ENCODE measurements at regions not wholly inside any gene's neighbourhood (a gene's known extent, or its start where the extent isn't known, plus 50 kb on each side); places are given as distances from the start of the nearest gene placed in this dataset.

DNA sequence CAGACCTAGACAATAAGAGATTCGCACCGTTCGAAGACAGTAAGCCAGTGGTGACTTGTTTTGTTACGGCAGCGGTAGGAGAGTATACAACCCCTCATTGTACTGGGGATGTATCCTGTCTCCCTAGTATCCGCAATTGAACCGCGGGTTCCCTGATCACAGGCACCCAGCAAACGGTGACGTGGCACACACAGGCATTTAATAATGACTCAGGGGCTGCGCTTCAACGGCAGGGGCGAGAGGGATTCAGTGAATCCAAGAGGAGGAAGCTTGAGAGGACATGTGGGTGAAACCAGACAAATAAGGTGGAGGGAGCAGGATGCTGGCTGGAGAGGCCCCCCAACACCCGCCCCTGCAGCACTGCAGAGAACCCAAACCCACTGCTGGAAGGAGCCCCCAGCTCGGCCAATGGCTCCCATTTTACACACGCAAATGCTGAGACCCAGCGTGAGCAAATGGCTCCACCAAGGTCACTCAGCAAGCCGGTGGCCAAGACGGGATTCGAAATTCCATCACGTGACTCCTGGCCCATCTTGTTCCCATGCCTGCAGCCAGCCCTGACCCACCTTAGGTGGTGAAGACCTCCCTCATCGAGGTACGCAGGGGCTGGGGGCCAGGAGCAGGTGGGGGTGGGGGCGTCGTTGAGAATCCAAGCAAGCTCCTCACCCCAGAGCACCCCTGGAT is 149.9 kb downstream of the SYF2 start:
- no peak for DNase-seq (ENCODE audit: low read depth in 3 of 3, low spot score in 1 of 3)

DNA sequence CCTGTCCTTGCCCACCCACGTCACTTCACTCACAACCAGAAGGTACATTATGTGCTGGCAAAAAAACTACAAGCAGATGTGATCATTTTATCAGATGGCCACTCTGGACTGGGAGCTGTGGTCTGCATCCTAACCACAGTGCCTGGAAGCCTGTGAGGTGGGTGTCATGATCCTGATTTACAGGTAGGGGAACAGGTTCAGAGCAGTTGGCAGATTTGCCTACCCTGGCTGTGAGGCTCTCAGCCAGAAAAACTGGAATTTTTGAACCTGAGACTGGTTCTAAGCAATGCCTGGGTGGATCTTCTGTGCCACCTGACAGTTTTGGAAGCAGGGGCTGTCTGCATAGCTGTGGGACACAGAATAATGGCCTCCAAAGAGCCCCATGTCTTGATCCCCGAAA is 150.8 kb downstream of the SYF2 start:
- DNase-seq (ENCODE audit: low read depth in 3 of 3, low spot score in 1 of 3) = no peak

DNA sequence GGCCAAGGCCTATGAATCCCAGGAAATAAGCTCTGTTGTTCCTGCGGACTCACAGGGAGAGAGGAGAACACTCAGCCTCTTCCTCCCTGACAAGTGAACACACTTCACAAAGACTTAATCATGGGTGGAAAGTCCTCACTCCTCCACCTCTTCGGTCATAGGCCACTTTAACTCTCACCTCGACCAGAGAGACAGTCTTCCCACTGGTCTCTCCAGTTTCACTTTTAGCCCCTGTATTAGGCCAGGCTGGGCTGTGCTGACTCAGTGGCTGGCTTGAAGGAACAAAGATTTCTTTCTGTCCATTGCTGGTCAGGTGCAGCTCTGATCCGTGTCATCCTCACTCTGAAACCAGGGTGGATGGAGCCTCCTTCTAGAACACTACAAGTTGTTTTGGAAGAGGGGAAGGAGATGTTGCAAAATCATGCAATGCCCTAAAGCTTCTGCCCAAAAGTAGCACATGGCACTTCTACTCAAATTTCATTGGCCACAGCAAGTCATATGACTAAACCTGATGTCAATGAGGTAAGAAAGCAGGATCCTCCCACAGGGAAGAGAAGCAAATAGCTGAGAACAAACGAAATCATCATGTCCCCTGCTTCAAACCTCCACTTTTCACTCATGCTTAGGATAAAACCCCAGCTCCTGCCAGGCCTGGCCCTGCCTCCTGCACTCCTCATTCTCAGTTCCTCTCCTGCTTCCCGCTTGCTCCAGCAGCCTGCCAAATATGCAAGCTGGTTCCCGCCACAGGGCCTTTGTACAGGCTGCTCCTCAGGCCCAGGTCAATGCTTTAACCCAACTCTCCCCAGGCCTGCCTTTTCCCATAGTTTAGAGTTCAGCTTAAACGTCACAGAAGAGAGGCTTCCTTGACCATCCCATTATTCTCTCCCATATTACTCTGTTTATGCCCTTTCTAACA is 150.5 kb upstream of the RUNX3 start:
- DNase-seq (ENCODE audit: low read depth in 3 of 3, low spot score in 1 of 3) = no peak

GRCh38 chr1:25079048-25079447 is 149.0 kb upstream of the RUNX3 start:
- DNase-seq (ENCODE audit: low read depth in 3 of 3, low spot score in 1 of 3) = no peak

DNA sequence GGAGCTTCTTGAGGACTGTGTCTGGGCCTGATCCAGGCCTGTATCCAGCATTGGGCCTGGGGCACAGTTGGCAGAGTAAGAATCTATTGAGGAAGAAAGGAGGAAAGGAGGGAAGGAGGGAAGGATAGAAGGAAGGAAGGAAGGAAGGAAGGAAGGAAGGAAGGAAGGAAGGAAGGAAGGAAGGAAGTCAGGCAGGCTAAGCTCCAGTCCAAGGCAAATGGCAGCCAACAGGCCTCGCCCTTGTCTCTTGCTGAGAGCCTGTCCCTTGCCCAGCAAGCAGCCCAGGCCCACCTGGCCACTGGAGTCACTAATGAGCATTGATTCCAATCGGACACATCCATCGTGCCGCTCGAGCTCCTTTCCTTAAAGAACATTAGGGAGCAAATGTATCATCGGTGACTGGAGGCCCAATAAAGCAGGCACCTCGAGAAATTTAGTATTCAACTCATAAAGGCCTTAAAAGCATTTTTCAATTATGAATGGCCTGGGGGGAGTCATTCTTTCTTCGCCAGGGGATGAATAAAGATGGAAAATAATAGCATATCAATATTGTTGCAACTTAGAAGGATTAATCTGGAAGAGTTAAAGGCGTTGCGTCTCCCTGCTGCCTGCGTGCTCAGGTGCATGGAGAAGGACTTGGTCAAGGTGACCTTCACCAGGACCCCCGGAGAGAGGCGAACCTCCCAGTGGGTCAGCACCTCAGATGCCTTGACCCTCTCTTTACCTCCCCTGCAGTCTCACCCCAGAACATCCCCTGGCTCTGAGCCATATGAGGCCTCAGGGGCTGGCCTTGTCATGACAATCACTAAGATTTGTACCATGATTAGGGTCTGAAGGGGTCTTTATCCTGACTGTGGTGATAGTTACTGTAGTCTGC is 144.5 kb upstream of the RUNX3 start:
- DNase-seq (ENCODE audit: low read depth in 3 of 3, low spot score in 1 of 3) = no peak

DNA sequence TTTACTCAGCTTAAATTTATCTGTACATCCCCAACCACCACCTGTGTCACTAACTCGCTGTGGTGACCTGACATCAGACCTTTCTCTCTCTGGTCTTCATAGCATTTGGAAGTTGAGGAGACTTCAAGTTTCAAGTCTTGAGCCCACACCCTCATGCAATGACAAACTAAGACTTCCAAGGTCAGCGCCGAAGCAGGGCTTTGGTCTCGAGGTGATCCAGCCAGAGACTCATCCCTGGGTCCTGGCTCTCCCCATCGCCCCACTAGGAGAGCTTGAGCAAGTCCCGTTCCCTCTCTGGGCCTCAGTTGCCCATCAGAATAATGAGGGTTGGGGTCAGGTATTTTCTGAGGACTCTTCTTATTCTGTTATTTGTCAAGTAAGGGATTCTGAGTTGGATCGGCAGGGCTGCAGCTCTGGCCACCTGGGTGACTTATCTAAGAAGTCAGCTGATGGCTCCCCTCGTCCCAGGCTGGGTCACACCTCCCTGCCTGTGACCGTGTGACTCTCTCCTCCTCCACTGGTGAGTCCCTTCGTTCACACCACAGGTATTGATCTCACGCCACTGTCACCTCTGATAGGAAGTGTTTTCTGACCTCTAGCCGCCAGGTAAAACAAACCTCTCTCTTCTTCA is 143.7 kb upstream of the RUNX3 start:
- DNase-seq (ENCODE audit: low read depth in 3 of 3, low spot score in 1 of 3) = no peak

DNA sequence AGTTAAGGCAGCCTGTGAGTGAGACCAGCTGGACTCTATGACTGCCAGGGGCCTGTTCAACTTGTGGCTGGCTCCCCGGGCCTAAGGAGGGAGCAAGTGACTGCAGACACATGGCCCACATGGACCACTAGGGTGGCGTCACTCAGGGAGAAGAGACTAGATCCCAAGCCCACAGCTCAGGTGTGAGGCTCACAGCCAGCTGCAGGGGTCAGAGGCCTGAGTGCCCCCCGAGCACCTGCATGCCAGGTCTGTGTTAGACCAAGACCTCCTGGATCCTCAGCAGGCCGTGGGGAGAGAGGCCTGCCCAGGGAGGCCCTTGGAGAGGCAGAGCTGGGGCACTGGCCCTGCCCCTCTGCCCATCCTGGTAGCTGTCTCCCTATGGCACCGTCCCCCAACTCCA is 142.4 kb upstream of the RUNX3 start:
- DNase-seq (ENCODE audit: low read depth in 3 of 3, low spot score in 1 of 3) = no peak

DNA sequence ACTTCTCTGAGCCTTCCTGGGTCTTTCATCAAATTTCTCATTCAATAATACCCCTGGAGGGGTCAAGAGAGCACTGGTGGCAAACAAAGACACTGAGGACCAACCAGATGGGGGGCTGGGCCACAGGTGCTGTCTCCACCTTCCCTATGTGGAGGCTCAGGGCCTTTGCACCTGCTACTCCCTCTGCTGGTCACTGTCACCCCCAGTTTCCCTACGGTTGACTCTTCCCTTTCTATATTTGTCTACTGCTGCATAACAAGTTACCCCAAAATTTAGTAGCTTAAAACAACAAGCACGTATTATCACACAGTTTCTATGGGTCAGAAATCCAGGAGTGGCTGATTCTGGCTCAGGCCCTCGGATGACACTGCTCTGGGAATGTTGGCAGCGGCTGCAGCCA is 138.8 kb upstream of the RUNX3 start:
- no peak for DNase-seq (ENCODE audit: low read depth in 3 of 3, low spot score in 1 of 3)

- DNase-seq (ENCODE audit: low read depth in 3 of 3, low spot score in 1 of 3) = no peak
Measured at GRCh38 chr1:25068316-25068715, 138.2 kb upstream of the RUNX3 start.

DNA sequence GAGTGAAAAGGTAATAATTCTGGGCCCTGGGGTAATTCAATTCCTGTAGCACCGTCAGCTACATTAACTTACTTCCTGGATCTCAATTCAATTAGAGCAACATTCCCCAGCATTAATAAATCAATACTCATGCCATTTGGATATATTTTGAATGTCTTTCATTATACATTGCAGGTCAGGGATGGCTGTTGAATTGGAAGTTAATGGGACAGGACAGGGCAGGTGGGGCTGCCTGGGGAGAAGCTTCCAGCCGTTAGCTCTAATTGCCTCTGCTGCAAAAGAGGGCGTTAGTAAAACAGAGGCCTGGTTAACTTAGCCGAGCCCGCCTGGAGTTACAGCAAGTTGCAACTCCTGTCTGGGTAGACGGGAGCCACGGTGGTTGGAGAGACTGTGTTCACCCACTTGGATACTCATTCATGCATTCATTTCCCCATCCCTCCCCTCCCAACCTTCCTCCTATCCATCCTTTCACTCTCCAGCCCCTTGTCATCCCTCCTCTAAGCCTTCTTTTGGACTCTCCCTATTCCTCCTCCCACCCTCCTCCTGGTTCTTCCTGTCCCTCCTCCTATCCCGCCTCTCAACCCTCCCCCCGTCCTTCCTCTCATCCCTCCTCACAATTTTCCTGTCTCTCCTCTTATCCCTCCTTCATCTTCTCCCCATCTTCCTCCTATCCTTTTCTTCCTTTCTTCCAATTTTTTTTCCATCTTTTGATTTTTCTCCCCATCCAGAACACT is 137.6 kb upstream of the RUNX3 start:
- DNase-seq (ENCODE audit: low read depth in 3 of 3, low spot score in 1 of 3) = no peak

GRCh38 chr1:25066731-25067517 is 136.8 kb upstream of the RUNX3 start:
- no peak for DNase-seq (ENCODE audit: low read depth in 3 of 3, low spot score in 1 of 3)

- DNase-seq (ENCODE audit: low read depth in 3 of 3, low spot score in 1 of 3) = no peak
Measured at GRCh38 chr1:25066256-25066655, 136.2 kb upstream of the RUNX3 start.

DNA sequence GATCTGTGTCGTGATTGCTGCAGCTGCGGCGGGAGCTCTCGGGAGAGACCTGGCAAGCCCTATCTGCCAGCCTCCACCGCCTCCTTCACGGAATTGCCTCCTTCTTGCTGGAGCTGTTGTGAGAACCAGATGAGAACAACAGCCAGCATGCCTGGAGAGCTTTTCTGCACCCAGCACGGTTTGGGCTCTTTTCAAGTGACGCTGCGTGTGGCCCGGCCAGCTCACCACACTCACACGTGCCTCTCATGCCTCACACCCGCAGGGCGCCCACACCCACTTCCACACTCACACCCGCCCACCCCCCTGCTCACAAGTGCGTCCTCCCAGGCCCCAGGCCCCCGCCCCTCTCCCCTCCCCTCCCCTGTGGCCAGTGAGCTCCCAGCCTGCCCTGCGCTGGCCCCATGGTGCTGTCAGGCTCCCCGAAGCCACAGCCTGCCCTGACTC is 135.7 kb upstream of the RUNX3 start:
- no peak for DNase-seq (ENCODE audit: low read depth in 3 of 3, low spot score in 1 of 3)

DNA sequence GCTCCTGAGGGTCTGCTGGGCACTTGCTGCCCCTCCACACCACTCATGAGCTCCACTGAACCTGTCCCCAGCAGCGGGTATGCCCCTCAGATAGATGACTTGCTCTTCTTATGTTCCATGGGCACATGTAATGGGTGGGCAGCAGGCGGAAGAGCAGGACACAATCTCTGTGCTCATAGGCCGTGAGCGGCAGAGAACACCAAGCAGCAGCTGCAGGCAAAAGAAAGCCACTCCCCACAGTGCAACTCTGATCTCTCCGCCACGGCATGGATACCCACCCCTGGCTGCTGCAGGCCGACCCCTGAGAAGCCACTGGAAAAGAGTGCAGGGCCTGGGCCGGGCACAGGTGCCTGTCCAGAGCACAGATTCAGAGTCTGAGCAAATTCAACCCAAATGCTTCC is 135.2 kb upstream of the RUNX3 start:
- DNase-seq (ENCODE audit: low read depth in 3 of 3, low spot score in 1 of 3) = no peak

DNA sequence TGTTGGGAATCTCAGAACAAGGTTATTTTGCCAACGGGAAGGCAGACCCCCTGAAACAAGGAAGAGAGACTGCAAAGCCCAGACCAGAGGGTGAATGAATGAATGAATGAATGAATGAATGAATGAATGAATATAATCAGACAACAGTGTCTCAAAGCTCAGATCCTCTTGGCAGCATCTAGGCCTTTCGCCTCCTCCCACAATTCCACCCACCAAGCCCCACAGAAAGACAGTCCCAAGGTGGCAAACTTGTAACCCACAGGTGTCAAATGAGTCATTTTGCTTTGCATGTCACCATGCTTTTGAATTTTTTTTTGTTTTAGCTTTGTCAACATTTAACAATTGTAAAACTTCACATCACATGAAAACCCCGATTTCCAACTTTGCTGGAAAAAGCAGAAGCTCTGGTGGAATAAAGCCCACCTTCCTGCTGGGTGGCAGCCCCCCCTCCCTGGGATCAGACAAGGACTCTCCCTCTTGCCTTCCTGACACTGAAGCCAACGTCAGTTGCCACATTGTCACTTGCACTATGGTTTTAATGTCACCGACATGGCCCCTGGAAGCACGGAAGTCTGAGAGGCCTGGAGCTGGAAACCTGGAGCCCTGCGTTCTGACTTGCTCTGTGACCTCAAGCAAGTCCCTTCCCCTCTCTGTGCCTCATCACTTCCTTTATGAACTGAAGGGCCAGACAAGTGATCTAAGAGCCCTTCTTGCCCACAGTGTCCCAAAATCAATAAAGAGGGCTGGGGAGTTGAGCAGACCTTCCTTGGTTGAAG is 134.6 kb upstream of the RUNX3 start:
- no peak for DNase-seq (ENCODE audit: low read depth in 3 of 3, low spot score in 1 of 3)

- no peak for DNase-seq (ENCODE audit: low read depth in 3 of 3, low spot score in 1 of 3)
Measured at GRCh38 chr1:25063591-25064416, 133.7 kb upstream of the RUNX3 start.

DNA sequence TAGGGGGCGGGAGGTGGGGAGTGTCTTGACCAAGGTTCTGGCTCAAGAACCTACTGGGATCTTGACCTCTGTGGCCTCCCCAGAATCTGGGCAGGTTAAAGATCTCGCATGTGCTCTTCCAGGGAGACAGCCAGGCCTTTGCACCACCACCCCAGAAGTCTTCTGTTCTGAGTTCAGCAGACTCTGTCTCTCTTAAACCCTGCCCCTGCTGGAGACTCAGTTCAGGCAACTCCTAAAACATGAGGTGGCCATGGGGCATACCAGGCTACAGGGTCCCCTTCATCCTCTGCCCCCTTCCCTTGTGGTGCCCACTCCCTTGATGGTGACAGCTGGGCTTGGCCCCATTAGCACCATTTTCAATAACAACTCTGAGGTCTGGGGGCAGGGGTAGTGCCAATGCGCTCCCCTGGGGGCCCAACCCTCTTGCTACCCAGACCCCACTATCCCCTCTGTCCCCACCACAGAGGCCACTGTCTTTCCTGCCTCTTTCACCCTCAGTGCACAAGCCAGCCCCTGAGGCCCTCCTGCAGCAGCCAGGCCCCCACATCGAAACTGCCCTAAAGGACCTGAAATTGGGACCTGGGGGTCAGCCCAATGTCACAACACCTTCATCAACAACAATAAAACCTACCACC is 132.7 kb upstream of the RUNX3 start:
- no peak for DNase-seq (ENCODE audit: low read depth in 3 of 3, low spot score in 1 of 3)

Measured in stimulated activated CD4-positive, alpha-beta T cell treated with anti-CD3 and anti-CD28 coated beads, TNF-alpha, amount 100 ng/mL, for 1 hour (primary cell).